Activated CD4-positive, alpha-beta T cell treated with anti-CD3 and anti-CD28 coated beads, Interleukin-2, amount 50 U/mL, for 48 hours (primary cell): ENCODE measurements at regions not wholly inside any gene's neighbourhood (a gene's known extent, or its start where the extent isn't known, plus 50 kb on each side); places are given as distances from the start of the nearest gene placed in this dataset.
"Not testable (repeated sequence)": the region's sequence is repeated elsewhere in the genome, so short reads cannot be mapped to it uniquely, and the experiment has no call there.

Experiments
- DNase-seq, 2 experiments: peaks; one replicate each; pipeline ENCODE4 v3.0.0-alpha.2; 2020

DNA sequence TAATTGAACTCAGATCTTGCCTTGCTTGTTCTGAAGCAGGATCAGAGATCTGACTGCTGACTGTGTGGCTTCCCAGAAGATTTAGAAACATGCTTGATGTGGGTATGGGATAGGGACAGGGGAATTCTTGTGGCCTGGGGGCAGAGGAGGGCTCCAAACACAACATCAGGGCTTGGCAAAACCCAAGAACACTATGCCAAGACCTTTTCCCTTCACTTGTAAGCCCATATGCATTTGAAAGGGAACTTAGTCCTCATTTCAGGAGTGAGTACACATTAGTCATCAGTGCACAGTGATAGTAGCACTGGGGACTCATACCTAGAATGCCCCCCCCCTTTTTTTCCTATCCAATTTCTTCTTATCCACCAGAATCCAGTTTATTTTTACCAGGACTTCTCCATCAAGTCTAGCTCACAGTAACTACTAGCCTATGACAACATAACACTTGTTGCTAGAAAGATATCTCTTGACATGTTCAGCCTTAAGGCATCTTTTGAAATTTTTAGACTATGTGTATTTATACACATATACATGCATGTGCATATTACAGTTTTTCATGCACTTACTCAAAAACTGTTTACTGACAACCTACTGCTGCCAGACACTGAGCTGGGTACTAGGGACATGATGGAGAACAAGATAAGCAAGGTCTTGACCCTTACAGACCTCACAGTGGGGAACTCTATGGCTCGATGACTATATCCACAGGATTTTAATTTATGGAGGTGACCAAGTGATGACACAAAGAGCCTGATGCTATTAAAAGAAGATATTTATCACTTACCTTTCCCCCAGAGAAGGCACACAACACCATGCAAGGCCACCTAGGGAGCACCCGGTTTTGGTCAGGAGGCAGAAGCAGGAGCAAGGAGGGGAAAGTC is 158.3 kb upstream of the MAP3K1 start:
- DNase-seq = no peak

GRCh38 chr5:56651893-56652292 is 163.5 kb upstream of the MAP3K1 start:
- DNase-seq = no peak

- no peak for DNase-seq
These were observed 165.0 kb upstream of the MAP3K1 start for GRCh38 chr5:56650386-56650785.

DNA sequence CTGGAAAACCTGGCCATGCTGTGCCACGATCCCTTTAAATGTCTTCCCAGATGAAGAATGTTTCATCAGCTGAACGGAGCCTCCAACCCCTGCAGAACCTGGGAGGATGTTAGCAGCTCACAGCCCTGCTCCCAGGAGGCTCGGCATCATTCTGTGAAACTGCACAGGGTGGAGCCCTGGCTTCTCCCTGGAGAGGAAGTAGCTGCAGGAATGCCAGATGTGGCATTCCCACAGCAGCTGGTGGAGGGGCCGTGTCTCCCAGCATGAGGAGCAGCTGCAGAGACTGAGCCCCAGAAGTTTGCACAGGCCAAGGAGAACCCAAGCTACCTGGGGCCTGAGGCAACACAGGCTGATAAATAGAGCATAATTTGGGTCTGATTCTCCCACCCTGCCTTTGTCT is 165.8 kb upstream of the MAP3K1 start:
- no peak for DNase-seq

GRCh38 chr5:56648460-56649034 is 166.8 kb upstream of the MAP3K1 start:
- no peak for DNase-seq

DNA sequence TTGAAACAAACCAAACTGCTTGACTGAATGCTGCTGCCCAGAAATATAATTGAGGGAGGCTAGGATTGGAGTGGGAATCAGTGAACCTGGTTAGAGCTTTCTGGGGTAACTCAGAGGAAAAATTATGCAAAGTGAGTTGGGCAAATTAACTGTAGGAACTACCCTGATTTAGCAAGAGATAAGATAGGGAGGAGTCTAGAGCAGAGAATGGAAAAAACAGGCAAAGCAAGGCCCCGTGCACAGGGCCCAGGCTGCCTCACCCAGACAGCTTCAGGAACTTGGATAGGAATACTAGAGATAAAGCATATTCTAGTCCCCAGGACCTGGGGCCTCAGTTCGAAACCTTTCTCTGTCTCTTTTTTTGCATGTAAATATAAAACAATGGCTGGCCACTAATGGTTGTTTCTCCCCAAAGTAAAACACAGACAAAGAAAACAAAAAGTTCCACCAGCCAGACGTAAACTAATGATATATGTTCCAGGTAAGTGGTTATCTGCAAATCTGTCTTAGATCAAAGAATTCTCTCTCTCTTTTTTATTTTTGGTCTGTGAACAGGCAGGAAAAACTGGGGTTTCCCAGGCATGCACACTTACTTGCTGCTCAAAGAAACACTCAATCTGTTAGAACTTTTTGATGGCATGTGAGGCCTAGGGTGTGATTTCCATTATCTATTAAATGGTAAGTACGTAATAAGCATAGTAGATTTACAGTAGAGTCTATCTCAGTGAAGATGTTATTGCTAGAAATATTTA is 168.1 kb upstream of the MAP3K1 start:
- no peak for DNase-seq

DNA sequence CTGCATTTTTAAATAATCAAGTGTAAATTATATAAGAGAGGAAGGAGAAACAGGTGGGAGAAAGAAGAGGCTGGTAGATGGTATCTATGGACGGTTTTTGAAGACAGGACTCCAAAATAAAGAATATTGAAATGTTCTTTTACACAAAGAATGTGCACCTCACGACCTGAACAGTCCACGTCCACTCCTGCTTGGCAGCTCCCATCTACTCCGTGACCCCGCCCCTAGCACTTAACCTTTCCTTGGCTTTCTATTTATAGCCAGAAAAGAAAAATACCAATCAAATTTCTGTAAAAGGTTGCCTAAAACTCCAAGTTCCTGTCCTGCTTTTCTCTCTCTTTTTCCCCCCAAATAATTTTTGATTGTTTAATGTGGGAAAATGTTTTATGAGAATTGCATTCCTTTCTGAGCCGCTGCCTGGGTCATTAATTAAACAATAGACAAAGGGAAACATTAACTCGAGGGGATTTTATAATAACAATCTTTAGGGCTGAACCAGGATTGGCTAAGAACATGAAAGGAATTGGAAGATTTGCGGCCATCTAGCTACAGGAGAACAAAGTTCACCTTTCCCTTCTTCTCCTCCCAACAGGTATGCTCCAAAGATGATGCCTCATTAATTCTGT is 173.6 kb upstream of the MAP3K1 start:
- DNase-seq = no peak

- DNase-seq = no peak
These were observed 174.5 kb upstream of the MAP3K1 start for GRCh38 chr5:56640763-56641406.

DNA sequence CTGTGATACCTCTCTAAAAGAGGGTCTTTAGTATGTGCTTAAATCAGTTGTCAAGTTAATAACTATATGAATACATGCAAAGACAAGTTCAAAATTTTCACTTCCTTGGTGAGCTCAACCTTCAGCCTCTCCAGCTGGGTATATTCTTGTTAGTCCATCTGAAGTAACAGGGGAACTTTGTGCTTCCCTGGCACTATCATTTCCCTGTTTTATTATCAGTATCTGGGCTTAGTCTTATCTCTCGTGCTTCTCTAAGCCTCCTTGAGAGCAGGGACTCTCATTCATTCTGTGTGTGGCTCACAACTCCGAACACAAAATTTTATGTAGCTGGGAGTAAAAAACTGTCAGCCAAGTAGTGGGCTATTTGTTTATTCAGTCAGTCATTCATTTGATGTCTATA is 175.9 kb upstream of the MAP3K1 start:
- no peak for DNase-seq

DNA sequence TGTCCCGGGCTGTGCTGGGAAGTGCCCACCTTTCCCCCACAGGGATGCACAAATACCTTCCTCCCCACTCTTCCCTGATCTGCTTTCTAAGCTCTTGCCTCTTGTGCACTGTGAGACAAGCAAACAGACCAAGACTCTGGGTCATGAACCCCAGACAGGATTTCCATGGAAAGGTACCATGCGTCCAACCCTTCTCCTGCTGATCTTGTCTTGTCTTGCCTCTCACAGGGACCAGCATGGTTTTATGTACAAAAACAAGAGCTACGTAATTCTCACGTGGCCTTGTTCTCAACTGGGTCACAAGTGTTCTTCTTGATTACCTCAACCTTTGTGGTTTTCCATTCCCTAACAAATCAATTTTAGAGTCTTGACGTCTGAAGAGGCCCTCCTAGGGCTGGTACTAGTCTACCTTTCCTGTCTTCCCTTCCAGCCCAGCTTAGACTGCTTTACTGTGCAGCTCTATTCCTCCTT is 176.5 kb upstream of the MAP3K1 start:
- no peak for DNase-seq

DNA sequence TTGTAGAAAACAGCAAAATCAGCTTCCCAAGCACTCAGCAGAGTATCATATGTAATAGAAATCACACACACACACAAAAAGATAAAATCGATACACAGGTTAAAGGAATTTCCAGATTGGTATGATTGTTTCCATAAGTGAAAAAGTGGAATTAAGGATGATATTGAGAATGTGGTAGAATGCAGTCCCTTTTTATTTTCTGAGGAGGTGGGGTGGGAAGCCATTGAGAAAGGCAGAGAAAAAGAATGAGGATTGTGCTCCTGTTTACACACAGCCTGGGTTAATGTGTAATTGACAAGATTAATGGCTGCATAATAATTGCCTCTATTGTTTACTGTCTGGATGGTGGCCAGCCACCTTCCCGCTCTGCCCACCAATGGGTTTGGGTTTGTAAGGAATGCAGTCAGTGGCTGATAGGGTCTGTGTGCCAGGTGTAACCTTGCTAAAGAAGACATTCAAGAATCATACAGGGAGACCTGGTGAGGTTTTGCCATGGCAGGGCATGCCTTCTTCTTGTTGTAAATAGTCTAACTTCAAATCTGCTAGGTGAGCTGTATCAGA is 177.2 kb upstream of the MAP3K1 start:
- DNase-seq = no peak

DNA sequence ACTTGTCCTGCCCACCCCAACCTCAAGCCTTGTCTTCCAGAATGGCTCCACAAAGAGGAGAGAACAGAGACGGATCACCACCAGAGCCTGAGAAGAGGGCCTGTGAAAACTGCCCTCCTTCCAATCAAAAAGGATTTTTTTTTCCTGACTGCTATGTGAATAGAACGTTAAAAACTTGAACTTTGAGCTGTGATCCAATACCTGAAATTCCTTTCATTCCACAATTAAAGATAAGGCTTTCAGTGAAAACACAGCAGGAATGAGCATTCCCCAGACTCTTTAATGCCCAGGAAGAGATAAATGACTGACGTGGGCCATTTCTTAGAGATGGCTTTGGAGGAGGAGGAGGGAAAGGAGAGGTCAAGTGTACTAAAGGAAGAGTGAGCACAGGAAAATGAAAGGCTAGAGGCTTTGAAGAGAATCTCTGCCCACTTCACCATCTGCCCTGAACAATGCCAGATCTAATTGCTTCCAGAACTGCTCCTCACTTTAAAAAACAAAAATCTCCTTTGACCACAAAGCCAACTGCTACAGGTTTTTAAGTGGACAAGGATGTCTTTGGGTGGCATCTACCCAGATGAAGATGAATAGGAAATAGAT is 177.9 kb upstream of the MAP3K1 start:
- DNase-seq = no peak

DNA sequence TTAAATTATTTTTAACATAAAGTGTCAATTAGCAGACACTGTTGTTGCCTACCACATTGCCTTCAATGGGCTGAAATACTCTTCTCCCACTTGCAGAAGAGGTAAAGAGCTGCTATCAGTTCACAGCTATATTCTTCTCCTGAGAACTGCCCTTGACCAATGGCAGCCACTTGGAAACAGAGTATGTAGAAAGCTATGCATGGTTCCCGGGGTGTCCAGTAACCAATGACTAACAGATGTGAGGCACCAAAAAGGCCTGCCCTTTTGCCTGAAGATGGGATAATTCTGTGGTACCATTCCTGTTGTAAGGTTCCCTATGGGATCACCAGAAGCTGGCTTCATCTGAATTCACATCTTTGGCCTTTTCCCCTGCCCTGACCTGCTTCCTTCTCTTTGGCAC is 181.4 kb upstream of the MAP3K1 start:
- no peak for DNase-seq

- DNase-seq = no peak
These were observed 182.4 kb upstream of the MAP3K1 start for GRCh38 chr5:56632939-56633338.

- DNase-seq = no peak
These were observed 183.2 kb upstream of the MAP3K1 start for GRCh38 chr5:56632199-56632598.

DNA sequence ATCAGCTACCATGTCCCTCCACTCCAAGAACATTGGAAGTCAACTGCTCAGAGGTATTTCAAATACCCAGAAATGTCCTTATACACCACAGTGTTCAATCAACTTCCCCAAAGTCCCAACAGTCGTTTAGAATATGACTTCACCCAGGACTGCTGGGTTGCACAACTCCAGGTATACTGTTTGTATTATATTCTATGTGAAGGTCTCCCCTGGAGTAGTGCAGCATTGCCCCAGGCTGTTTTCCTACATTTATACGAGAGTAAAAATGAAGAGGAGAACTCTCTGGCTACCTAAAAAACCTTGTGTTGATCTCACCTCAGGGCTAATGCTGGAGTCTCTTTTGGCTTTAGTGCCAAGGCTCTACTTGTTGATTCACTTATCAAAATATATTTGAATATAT is 183.6 kb upstream of the MAP3K1 start:
- DNase-seq = no peak

- DNase-seq = not testable (repeated sequence)
These were observed 186.7 kb upstream of the MAP3K1 start for GRCh38 chr5:56628616-56629015.

DNA sequence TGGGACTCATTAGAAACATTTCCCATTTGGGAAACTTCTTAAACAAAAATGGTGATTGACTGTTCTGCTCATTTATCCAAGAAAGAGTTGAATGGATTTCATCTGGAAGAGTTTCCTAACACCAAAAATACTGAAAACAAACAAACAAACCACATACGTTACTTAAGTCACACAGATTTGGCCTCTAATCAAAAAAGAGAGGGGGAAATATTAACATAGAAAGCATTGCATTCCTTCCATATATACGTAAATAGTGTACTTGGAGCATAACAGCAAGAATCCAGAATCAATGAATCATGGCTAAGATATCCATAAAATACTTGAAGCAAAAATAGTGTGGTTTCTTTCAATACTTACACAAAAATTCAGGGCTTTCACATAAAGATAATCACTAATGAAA is 189.8 kb upstream of the MAP3K1 start:
- no peak for DNase-seq

DNA sequence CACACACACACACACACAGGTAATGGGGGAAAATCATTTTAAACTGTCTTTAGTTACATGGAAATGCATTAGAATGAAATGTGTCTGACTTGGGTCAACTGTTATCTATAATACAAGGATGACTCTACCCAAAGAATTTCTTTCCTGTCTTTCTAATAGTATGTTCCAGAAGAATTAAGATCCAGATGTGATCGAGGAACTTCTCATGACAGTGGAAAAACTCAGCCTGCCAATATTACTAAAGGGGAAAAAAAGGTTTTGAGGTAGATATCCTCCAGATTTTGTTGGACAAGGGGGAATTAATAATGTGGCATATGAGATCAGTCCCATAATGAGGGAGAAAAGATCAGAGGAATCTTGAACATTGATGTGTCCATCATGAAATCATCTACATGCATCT is 190.6 kb upstream of the MAP3K1 start:
- DNase-seq = no peak

DNA sequence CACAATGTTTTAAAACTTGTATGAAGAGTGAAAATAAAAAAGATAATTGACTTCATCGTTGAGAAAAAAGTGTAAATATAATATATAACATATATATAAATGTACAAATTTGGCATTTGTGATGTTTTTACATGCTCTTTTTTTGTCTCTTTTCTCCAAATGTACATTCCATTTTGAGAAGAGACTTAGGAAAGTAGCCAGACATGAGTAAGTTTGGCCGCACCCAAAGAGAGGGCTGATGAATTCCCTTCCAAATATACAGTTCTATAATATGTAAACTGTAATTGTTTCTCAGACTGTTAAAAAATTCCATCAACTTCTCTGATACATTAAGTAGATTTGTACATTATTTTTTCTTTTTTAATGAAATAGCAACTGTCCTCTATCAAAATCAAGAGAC is 193.2 kb upstream of the MAP3K1 start:
- DNase-seq = no peak

DNA sequence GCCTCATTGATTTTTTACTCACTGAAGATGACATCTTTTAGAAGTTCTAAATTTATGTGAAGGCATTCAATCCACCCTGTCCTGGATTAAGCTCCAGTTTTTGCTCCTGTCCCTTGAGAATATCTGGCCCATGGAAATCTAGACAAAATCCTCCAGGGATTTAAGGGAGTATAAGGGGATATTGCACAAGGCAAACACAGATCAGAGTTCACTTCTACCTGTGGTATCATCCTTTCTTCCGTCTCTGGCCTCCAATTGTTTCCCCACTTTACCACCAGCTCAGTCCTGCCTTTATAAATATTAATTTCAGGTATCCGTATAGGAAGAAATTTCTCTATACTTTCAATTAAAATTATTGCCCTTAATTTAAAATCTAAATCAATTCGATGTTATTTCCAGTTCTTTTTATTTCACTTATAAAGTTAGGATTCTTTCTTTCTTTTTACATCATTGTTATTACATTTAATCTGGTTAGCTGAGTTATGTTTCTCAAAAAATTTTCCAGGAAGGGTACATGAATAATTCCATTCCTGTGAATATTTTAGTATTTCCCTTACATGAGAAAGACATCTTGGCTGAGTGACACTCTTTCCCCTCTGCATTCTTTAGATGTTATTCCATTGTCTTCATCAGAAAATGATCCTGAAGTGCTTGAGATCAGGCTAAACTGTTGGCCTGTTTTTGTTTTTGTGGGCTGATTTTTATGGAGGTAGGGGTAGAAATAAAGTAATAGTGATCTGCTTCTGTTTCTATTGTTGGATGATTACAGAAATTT is 194.3 kb upstream of the MAP3K1 start:
- no peak for DNase-seq
